ENCODE measurements at regions not wholly inside any gene's neighbourhood (a gene's known extent, or its start where the extent isn't known, plus 50 kb on each side); places are given as distances from the start of the nearest gene placed in this dataset.

GRCh38 chr5:16384222-16384621, 81.4 kb downstream of the ZNF622 start:
- no peak for DNase-seq (ENCODE audit: extremely low spot score in 2 of 2)
- H3K4me1 ChIP-seq: no peaks in the 10 kb centered on the region
- no peak overlapping the region for H3K4me3 ChIP-seq
- no peak overlapping the region for H3K27ac ChIP-seq
- H3K36me3 ChIP-seq: no peaks in the 10 kb centered on the region
- H3K9me3 ChIP-seq: no peaks in the 10 kb centered on the region
- TF ChIP-seq POLR2AphosphoS5 (IDR thresholded peaks at IDR 0.05; ENCODE audit: insufficient read depth in 1 of 2, low read depth in 1 of 2) (no peak), POLR2A (IDR thresholded peaks at IDR 0.05) (no peak), CTCF (IDR thresholded peaks at IDR 0.05) (no peak)
- intact Hi-C loops (cut with DNase I): loop anchor here (10.0 kb wide), 1 partner anchor 1831 kb away; no protein-coding TSS in a partner anchor
- H3K27me3 ChIP-seq: no peaks in the 10 kb centered on the region

GRCh38 chr5:16383544-16384052, 82.0 kb downstream of the ZNF622 start:
- Histone ChIP-seq H3K4me1 (no peaks in the 10 kb centered on the region), H3K36me3 (no peaks in the 10 kb centered on the region), H3K4me3 (no peak overlapping the region), H3K9me3 (no peaks in the 10 kb centered on the region), H3K27me3 (no peaks in the 10 kb centered on the region), H3K27ac (no peak overlapping the region)
- intact Hi-C loops (cut with DNase I): loop anchor here (10.0 kb wide), 1 partner anchor 1831 kb away; no protein-coding TSS in a partner anchor
- TF ChIP-seq POLR2A (IDR thresholded peaks at IDR 0.05): no peak
- TF ChIP-seq CTCF (IDR thresholded peaks at IDR 0.05): no peak
- no peak for TF ChIP-seq POLR2AphosphoS5 (IDR thresholded peaks at IDR 0.05; ENCODE audit: insufficient read depth in 1 of 2, low read depth in 1 of 2)
- no peak for DNase-seq (ENCODE audit: extremely low spot score in 2 of 2)

GRCh38 chr5:16382047-16382446, 83.6 kb downstream of the ZNF622 start:
- H3K36me3 ChIP-seq: no peaks in the 10 kb centered on the region
- DNase-seq (ENCODE audit: extremely low spot score in 2 of 2): no peak
- no peaks in the 10 kb centered on the region for H3K9me3 ChIP-seq
- intact Hi-C loops (cut with DNase I): loop anchor here (10.0 kb wide), 1 partner anchor 1833 kb away; no protein-coding TSS in a partner anchor
- H3K27me3 ChIP-seq: no peaks in the 10 kb centered on the region
- no peak overlapping the region for H3K4me3 ChIP-seq
- no peak overlapping the region for H3K27ac ChIP-seq
- TF ChIP-seq POLR2AphosphoS5 (IDR thresholded peaks at IDR 0.05; ENCODE audit: insufficient read depth in 1 of 2, low read depth in 1 of 2): no peak
- no peak for TF ChIP-seq POLR2A (IDR thresholded peaks at IDR 0.05)
- no peak for TF ChIP-seq CTCF (IDR thresholded peaks at IDR 0.05)
- no peaks in the 10 kb centered on the region for H3K4me1 ChIP-seq

- H3K36me3 ChIP-seq: no peaks in the 10 kb centered on the region
- H3K9me3 ChIP-seq: no peaks in the 10 kb centered on the region
- DNase-seq (ENCODE audit: extremely low spot score in 2 of 2): no peak
- intact Hi-C loops (cut with DNase I): no loop called here
- no peak overlapping the region for H3K27ac ChIP-seq
- no peaks in the 10 kb centered on the region for H3K27me3 ChIP-seq
- no peak overlapping the region for H3K4me3 ChIP-seq
- H3K4me1 ChIP-seq: no peaks in the 10 kb centered on the region
- TF ChIP-seq POLR2AphosphoS5 (IDR thresholded peaks at IDR 0.05; ENCODE audit: insufficient read depth in 1 of 2, low read depth in 1 of 2) (no peak), POLR2A (IDR thresholded peaks at IDR 0.05) (no peak), CTCF (IDR thresholded peaks at IDR 0.05) (no peak)
Observed at GRCh38 chr5:16378762-16379161, 86.8 kb downstream of the ZNF622 start.

- no peaks in the 10 kb centered on the region for H3K36me3 ChIP-seq
- H3K4me1 ChIP-seq: no peaks in the 10 kb centered on the region
Observed at GRCh38 chr5:16372493-16372892, 93.1 kb downstream of the ZNF622 start.

More at GRCh38 chr5:16372493-16372892, 93.1 kb downstream of the ZNF622 start:
- Histone ChIP-seq H3K4me3 (no peak overlapping the region), H3K27me3 (no peaks in the 10 kb centered on the region), H3K9me3 (no peaks in the 10 kb centered on the region), H3K27ac (no peak overlapping the region)
- DNase-seq (ENCODE audit: extremely low spot score in 2 of 2): no peak
- TF ChIP-seq POLR2A (IDR thresholded peaks at IDR 0.05): no peak
- TF ChIP-seq POLR2AphosphoS5 (IDR thresholded peaks at IDR 0.05; ENCODE audit: insufficient read depth in 1 of 2, low read depth in 1 of 2): no peak
- TF ChIP-seq CTCF (IDR thresholded peaks at IDR 0.05): no peak
- intact Hi-C loops (cut with DNase I): no loop called here

Data from vagina (tissue), 2 donors.